ENCODE measurements at regions not wholly inside any gene's neighbourhood (a gene's known extent, or its start where the extent isn't known, plus 50 kb on each side); places are given as distances from the start of the nearest gene placed in this dataset.
"Not testable (repeated sequence)": the region's sequence is repeated elsewhere in the genome, so short reads cannot be mapped to it uniquely, and the experiment has no call there.

DNA sequence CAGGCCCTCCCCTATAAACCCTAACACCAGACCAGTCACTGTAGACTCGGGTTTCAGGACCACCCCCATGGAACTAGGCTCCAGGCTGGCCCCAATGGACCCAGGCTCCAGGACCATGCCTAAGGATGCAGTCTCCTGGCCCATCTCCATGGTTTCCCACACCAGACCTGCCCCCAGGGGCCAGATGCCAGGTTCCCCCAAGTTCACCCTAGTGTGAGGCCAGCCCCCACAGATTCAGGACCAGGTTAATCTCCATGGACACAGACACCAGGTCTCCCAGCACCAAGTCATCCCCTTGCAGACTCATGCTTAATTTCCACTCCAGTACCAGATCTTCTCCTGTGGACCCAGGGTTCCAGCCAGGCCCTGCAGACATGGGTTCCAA is 103.8 kb upstream of the LANCL2 start:
- Mint-ChIP-seq H3K4me1 (ENCODE audit: unreplicated experiment) (peaks cover under 1% of the 10 kb centered on the region), H3K27ac (ENCODE audit: unreplicated experiment) (no peak overlapping the region), H3K36me3 (ENCODE audit: low read depth, unreplicated experiment) (no peaks in the 10 kb centered on the region), H3K4me3 (ENCODE audit: unreplicated experiment) (no peak overlapping the region), H3K9me3 (ENCODE audit: unreplicated experiment) (no peaks in the 10 kb centered on the region), H3K27me3 (ENCODE audit: unreplicated experiment) (no peaks in the 10 kb centered on the region)
- TF ChIP-seq, protein P1, sequence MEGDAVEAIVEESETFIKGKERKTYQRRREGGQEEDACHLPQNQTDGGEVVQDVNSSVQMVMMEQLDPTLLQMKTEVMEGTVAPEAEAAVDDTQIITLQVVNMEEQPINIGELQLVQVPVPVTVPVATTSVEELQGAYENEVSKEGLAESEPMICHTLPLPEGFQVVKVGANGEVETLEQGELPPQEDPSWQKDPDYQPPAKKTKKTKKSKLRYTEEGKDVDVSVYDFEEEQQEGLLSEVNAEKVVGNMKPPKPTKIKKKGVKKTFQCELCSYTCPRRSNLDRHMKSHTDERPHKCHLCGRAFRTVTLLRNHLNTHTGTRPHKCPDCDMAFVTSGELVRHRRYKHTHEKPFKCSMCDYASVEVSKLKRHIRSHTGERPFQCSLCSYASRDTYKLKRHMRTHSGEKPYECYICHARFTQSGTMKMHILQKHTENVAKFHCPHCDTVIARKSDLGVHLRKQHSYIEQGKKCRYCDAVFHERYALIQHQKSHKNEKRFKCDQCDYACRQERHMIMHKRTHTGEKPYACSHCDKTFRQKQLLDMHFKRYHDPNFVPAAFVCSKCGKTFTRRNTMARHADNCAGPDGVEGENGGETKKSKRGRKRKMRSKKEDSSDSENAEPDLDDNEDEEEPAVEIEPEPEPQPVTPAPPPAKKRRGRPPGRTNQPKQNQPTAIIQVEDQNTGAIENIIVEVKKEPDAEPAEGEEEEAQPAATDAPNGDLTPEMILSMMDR (IDR thresholded peaks at IDR 0.05; ENCODE audit: unreplicated experiment): no peak
- no peak for DNase-seq (ENCODE audit: low spot score)

DNA sequence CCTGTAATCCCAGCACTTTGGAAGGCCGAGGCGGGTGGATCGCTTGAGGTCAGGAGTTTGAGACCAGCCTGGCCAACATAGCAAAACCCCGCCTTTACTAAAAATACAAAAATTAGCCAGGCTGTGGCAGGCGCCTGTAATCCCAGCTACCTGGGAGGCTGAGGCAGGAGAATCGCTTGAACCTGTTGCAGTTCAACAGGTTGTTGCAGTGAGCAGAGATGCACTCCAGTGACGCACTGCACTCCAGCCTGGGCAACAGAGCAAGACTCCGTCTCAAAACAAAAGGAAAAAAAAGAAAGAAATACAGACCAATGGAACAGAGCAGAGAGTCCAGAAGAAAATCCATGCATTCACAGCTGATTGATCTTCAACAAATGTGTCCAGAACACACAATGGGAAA is 99.8 kb upstream of the LANCL2 start:
- not testable (repeated sequence) for H3K9me3 Mint-ChIP-seq (ENCODE audit: unreplicated experiment); H3K36me3 Mint-ChIP-seq (ENCODE audit: low read depth, unreplicated experiment); H3K4me3 Mint-ChIP-seq (ENCODE audit: unreplicated experiment); H3K27me3 Mint-ChIP-seq (ENCODE audit: unreplicated experiment); H3K27ac Mint-ChIP-seq (ENCODE audit: unreplicated experiment); DNase-seq (ENCODE audit: low spot score); H3K4me1 Mint-ChIP-seq (ENCODE audit: unreplicated experiment)

DNA sequence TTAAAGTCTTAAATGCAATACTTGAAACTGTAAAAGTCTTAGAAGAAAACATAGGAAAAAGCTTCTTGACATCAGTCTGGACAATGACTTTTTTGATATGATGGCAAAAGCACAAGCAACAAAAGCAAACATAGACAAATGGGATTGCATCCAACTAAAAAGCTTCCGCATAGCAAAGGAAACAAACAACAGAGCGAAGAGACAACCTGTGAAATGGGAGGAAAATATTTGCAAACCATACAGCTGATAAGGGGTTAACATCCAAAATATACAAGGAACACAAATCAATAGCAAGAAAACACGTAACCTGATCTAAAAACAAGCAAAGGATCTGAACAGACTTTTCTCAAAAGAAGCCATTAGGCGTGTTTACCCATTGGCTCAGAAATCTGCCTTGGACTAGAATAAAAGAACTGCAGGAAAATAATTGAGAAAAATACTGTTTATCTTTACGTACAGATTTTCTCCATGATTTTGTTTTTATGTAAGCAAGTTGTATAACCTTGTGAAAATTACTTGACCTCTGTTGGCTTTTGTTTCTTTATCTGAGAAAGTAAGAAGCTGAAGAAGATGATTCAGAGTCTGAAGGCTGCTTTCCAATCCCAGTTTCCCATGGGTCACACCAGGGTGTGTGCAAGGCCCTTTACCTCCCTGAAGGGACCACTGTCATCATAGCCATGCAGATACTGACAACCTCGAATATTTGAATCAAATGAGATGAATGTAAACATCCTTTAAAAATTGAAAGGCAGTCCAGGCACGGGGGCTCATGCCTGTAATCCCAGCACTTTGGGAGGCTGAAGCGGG is 99.1 kb upstream of the LANCL2 start:
- no peak overlapping the region for H3K4me3 Mint-ChIP-seq (ENCODE audit: unreplicated experiment)

DNA sequence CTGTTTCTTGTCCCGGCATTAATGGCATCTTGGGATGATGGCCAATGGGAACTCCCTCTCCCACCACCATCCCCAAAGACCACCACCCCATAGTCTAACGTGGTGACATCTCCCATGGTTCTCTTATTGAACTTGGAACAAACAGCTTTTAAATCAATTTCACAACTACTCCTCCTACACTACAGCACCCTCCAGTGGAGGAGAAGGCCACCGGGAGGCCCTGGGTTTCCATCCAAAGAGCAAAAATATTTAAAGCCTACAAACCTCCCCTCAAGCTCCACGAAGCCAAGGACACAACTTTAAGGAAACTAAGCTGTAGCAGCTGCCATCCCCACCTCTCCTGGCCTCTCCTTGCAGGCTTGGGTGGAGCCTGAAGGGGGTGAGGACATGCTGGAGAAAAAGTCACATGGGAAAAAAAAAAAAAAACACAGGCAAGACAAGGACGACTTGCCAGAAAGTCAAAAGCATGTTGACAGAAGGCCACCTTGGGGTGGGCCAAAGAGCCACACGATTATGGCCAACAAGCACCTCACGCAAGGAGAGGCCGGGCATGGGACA is 94.0 kb upstream of the LANCL2 start:
- Mint-ChIP-seq H3K27me3 (ENCODE audit: unreplicated experiment) (peaks cover 6% of the 10 kb centered on the region), H3K4me3 (ENCODE audit: unreplicated experiment) (no peak overlapping the region), H3K4me1 (ENCODE audit: unreplicated experiment) (no peaks in the 10 kb centered on the region), H3K9me3 (ENCODE audit: unreplicated experiment) (no peaks in the 10 kb centered on the region), H3K27ac (ENCODE audit: unreplicated experiment) (no peak overlapping the region), H3K36me3 (ENCODE audit: low read depth, unreplicated experiment) (peaks cover 4% of the 10 kb centered on the region)
- TF ChIP-seq, protein P1 (IDR thresholded peaks at IDR 0.05; ENCODE audit: unreplicated experiment): no peak
- DNase-seq (ENCODE audit: low spot score): no peak

More for the DNA sequence above, 99.1 kb upstream of the LANCL2 start:
- Mint-ChIP-seq H3K27ac (ENCODE audit: unreplicated experiment) (no peak overlapping the region), H3K36me3 (ENCODE audit: low read depth, unreplicated experiment) (no peaks in the 10 kb centered on the region), H3K9me3 (ENCODE audit: unreplicated experiment) (no peaks in the 10 kb centered on the region), H3K4me1 (ENCODE audit: unreplicated experiment) (no peaks in the 10 kb centered on the region), H3K27me3 (ENCODE audit: unreplicated experiment) (peaks cover 2% of the 10 kb centered on the region)
- DNase-seq (ENCODE audit: low spot score): no peak
- TF ChIP-seq, protein P1 (IDR thresholded peaks at IDR 0.05; ENCODE audit: unreplicated experiment): no peak

DNA sequence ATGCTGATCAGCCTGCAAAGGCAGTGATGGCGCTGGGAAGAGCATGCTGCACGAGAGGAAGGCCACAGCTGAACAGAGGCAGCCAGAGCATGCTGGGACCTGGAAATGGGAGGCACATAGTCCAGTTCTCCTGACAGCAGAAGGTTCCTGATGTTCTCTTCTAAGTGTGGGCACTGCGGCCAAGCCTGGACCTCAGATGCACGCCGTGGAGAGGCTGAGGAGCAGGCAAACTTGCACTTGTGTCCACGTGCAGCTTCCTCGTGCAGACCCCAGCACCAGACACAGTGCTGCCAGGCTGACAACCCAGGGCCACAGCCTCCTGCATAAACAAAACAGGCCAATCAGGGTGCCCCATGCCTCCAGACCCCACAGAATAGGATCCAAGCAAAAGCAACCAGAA is 93.5 kb upstream of the LANCL2 start:
- TF ChIP-seq, protein P1 (IDR thresholded peaks at IDR 0.05; ENCODE audit: unreplicated experiment): no peak
- no peak overlapping the region for H3K27ac Mint-ChIP-seq (ENCODE audit: unreplicated experiment)
- peaks cover 6% of the 10 kb centered on the region for H3K27me3 Mint-ChIP-seq (ENCODE audit: unreplicated experiment)
- H3K36me3 Mint-ChIP-seq (ENCODE audit: low read depth, unreplicated experiment): peaks cover 4% of the 10 kb centered on the region
- H3K4me3 Mint-ChIP-seq (ENCODE audit: unreplicated experiment): no peak overlapping the region
- no peaks in the 10 kb centered on the region for H3K4me1 Mint-ChIP-seq (ENCODE audit: unreplicated experiment)
- no peaks in the 10 kb centered on the region for H3K9me3 Mint-ChIP-seq (ENCODE audit: unreplicated experiment)
- no peak for DNase-seq (ENCODE audit: low spot score)
